H1 (cell line): ENCODE measurements at regions not wholly inside any gene's neighbourhood (a gene's known extent, or its start where the extent isn't known, plus 50 kb on each side); places are given as distances from the start of the nearest gene placed in this dataset.

Experiments
- CTCF ChIA-PET: fragments of 300-600 bp; sonication (Branson Sonifier 250); formaldehyde crosslinking; loops from one replicate; lab custom pipeline; 2021; ENCODE audit not compliant: partially characterized antibody; lab: Charles Lee
- POLR2A ChIA-PET: fragments of 300-600 bp; sonication (Branson Sonifier 250); formaldehyde crosslinking; loops from one replicate; lab custom pipeline; 2021; ENCODE audit warnings: inconsistent platforms; ENCODE audit not compliant: partially characterized antibody; lab: Charles Lee
- DNase-seq, 2 experiments: peaks; one replicate each; pipeline versions ENCODE4 v3.0.0 to v3.0.0-alpha.2; 2010 to 2022; ENCODE audit warnings: low spot score in 2 of 2, low read depth in 1 of 2, mixed read lengths in 1 of 2
- FAIRE-seq: peaks from 2 replicates; lab custom pipeline; 2011; peaks lifted over from hg19 to GRCh38; lab: Jason Lieb, UNC
- H2AFZ ChIP-seq: 2 replicates; pipeline ENCODE4 v1.8.1; 2012; ENCODE audit warnings: low read length, inconsistent platforms
- H2AK5ac ChIP-seq: 2 replicates; pipeline ENCODE4 v1.6.1; 2013; ENCODE audit warnings: low read depth, low read length
- H2BK120ac ChIP-seq: replicated peaks from 2 replicates; pipeline ENCODE3; 2013; ENCODE audit warnings: low read depth, low read length, inconsistent platforms
- H2BK12ac ChIP-seq: 2 replicates; pipeline ENCODE4 v1.6.1; 2013; ENCODE audit warnings: low read depth, low read length
- H2BK15ac ChIP-seq: 2 replicates; pipeline ENCODE4 v1.6.1; 2013; ENCODE audit warnings: low read length
- H2BK20ac ChIP-seq: 2 replicates; pipeline ENCODE4 v1.6.1; 2013; ENCODE audit warnings: low read length
- H2BK5ac ChIP-seq: 2 replicates; pipeline ENCODE4 v1.6.1; 2013; ENCODE audit warnings: low read depth, low read length
- H3K14ac ChIP-seq: 2 replicates; pipeline ENCODE4 v1.6.1; 2013; ENCODE audit warnings: inconsistent platforms; ENCODE audit not compliant: insufficient read length
- H3K18ac ChIP-seq: 2 replicates; pipeline ENCODE4 v1.6.1; 2013; ENCODE audit warnings: low read length; ENCODE audit errors: extremely low read depth
- H3K23ac ChIP-seq: 2 replicates; pipeline ENCODE4 v1.6.1; 2013; ENCODE audit warnings: inconsistent platforms; ENCODE audit not compliant: insufficient read length
- H3K23me2 ChIP-seq: 2 replicates; pipeline ENCODE4 v1.6.1; 2013; ENCODE audit warnings: low read depth, low read length
- H3K27ac ChIP-seq: 2 replicates; pipeline ENCODE4 v1.6.1; 2011; ENCODE audit warnings: low read depth, low read length, inconsistent platforms
- H3K27me3 ChIP-seq, 4 experiments: replicated peaks in 1 of 4; 1 replicate in 1 of 4; 2 replicates in 3 of 4; pipeline versions ENCODE4 v1.6.1 to v1.8.1; 2011 to 2013; ENCODE audit warnings: low read length in 3 of 4, mild to moderate bottlenecking in 3 of 4, inconsistent platforms in 2 of 4, mixed read lengths in 2 of 4, moderate library complexity in 1 of 4; ENCODE audit not compliant: control insufficient read depth in 3 of 4, insufficient read depth in 3 of 4; ENCODE audit errors: extremely low read depth in 1 of 4
- H3K36me3 ChIP-seq, 4 experiments: 2 replicates each; pipeline versions ENCODE4 v1.6.1 to v1.8.1; 2011 to 2013; ENCODE audit warnings: mild to moderate bottlenecking in 4 of 4, low read length in 3 of 4, moderate library complexity in 2 of 4, control low read depth in 1 of 4, inconsistent platforms in 1 of 4; ENCODE audit not compliant: insufficient read depth in 4 of 4, control insufficient read depth in 2 of 4
- H3K4ac ChIP-seq: replicated peaks from 2 replicates; pipeline ENCODE3; 2013; ENCODE audit warnings: low read length, low read depth, mixed read lengths, inconsistent platforms; ENCODE audit not compliant: insufficient read length
- H3K4me1 ChIP-seq, 4 experiments: replicated peaks in 1 of 4; 1 replicate in 1 of 4; 2 replicates in 3 of 4; pipeline versions ENCODE4 v1.6.1 to v1.8.1; 2011 to 2013; ENCODE audit warnings: low read length in 3 of 4, inconsistent platforms in 2 of 4, mixed read lengths in 1 of 4; ENCODE audit not compliant: insufficient read depth in 4 of 4, control insufficient read depth in 3 of 4
- H3K4me2 ChIP-seq, 2 experiments: 2 replicates each; pipeline versions ENCODE4 v1.6.1 to v1.8.1; 2011 to 2013; ENCODE audit warnings: low read depth in 2 of 2, low read length in 2 of 2, control low read depth in 1 of 2, inconsistent platforms in 1 of 2, mild to moderate bottlenecking in 1 of 2; ENCODE audit not compliant: insufficient read depth in 1 of 2
- H3K4me3 ChIP-seq, 4 experiments: fragments of 200-600, 300-600 bp in 1 of 4; sonication (generic), shearing (Covaris generic), sonication (Bioruptor Twin) in 1 of 4; 2 replicates each; pipeline versions ENCODE4 v1.5.1 to v1.8.1; 2011 to 2016; ENCODE audit warnings: low read length in 4 of 4, low read depth in 3 of 4, control low read depth in 2 of 4, inconsistent platforms in 2 of 4, mild to moderate bottlenecking in 2 of 4, mixed read lengths in 1 of 4, moderate library complexity in 1 of 4; ENCODE audit not compliant: insufficient read depth in 2 of 4; ENCODE audit errors: extremely low read depth in 1 of 4
- H3K56ac ChIP-seq: replicated peaks from 2 replicates; pipeline ENCODE3; 2013; ENCODE audit warnings: low read depth, mild to moderate bottlenecking, mixed read lengths, low read length, inconsistent platforms; ENCODE audit not compliant: insufficient read length
- H3K79me1 ChIP-seq: 2 replicates; pipeline ENCODE4 v1.6.1; 2013; ENCODE audit warnings: low read depth, low read length, control low read depth
- H3K79me2 ChIP-seq, 2 experiments: 2 replicates each; pipeline versions ENCODE4 v1.6.1 to v1.8.1; 2012 to 2013; ENCODE audit warnings: low read length in 2 of 2, mild to moderate bottlenecking in 2 of 2, inconsistent platforms in 1 of 2; ENCODE audit not compliant: insufficient read depth in 2 of 2, control insufficient read depth in 1 of 2
- H3K9ac ChIP-seq, 4 experiments: replicated peaks in 1 of 4; 1 replicate in 1 of 4; 2 replicates in 3 of 4; pipeline versions ENCODE4 v1.6.1 to v1.8.1; 2011 to 2013; ENCODE audit warnings: low read depth in 3 of 4, low read length in 3 of 4, control low read depth in 2 of 4, mild to moderate bottlenecking in 2 of 4, moderate library complexity in 2 of 4, inconsistent platforms in 1 of 4; ENCODE audit errors: extremely low read depth in 1 of 4
- H3K9me3 ChIP-seq, 2 experiments: 2 replicates each; pipeline versions ENCODE4 v1.6.1 to v1.8.1; 2012 to 2013; ENCODE audit warnings: mild to moderate bottlenecking in 2 of 2, moderate library complexity in 2 of 2, control low read depth in 1 of 2, inconsistent platforms in 1 of 2, low read depth in 1 of 2, low read length in 1 of 2, mixed read lengths in 1 of 2; ENCODE audit not compliant: insufficient read depth in 2 of 2
- H4K20me1 ChIP-seq, 2 experiments: replicated peaks in 1 of 2; 2 replicates each; pipeline versions ENCODE3 to v1.8.1; 2011 to 2013; ENCODE audit warnings: inconsistent platforms in 2 of 2, low read length in 2 of 2, mild to moderate bottlenecking in 1 of 2; ENCODE audit not compliant: insufficient read depth in 2 of 2, control insufficient read depth in 1 of 2
- H4K5ac ChIP-seq: 2 replicates; pipeline ENCODE4 v1.6.1; 2013; ENCODE audit warnings: low read length, low read depth, mixed read lengths, inconsistent platforms; ENCODE audit not compliant: insufficient read length
- H4K8ac ChIP-seq: 2 replicates; pipeline ENCODE4 v1.8.0; 2013; ENCODE audit warnings: mild to moderate bottlenecking, moderate library complexity, low read length, inconsistent platforms; ENCODE audit not compliant: insufficient read depth; ENCODE audit errors: extremely low read depth
- H4K91ac ChIP-seq: replicated peaks from 2 replicates; pipeline ENCODE3; 2013; ENCODE audit warnings: low read length, mixed read lengths, inconsistent platforms; ENCODE audit not compliant: insufficient read length
- EP300 ChIP-seq, 2 experiments: IDR thresholded peaks; 1 replicate in 1 of 2; 2 replicates in 1 of 2; pipeline ENCODE4 v1.6.1; 2011 to 2012; ENCODE audit warnings: low read depth in 2 of 2, low read length in 2 of 2, mild to moderate bottlenecking in 2 of 2, borderline replicate concordance in 1 of 2, inconsistent platforms in 1 of 2, moderate library complexity in 1 of 2
- FOSL1 ChIP-seq: IDR thresholded peaks from 2 replicates; pipeline ENCODE4 v1.6.1; 2011; ENCODE audit warnings: mild to moderate bottlenecking, low read depth, low read length, moderate library complexity; ENCODE audit not compliant: insufficient read depth
- HDAC6 ChIP-seq: IDR thresholded peaks from one replicate; pipeline ENCODE4 v1.7.1; 2012; ENCODE audit warnings: low read depth, mild to moderate bottlenecking, inconsistent platforms, low read length, moderate library complexity
- KDM1A ChIP-seq: fragments of 200-600, 300-600 bp; sonication (generic); IDR thresholded peaks from 2 replicates; pipeline ENCODE4 v1.7.1; 2016; ENCODE audit warnings: mild to moderate bottlenecking, low read length, borderline replicate concordance
- MAFK ChIP-seq: IDR thresholded peaks from 2 replicates; pipeline ENCODE4 v1.6.1; 2012; ENCODE audit warnings: low read depth, mild to moderate bottlenecking, improper control_type of control experiment, low read length
- POU5F1 ChIP-seq: IDR thresholded peaks from 2 replicates; pipeline ENCODE4 v1.6.1; 2011; ENCODE audit warnings: low read depth, mild to moderate bottlenecking, low read length, moderate library complexity
- RFX5 ChIP-seq: IDR thresholded peaks from 2 replicates; pipeline ENCODE4 v1.6.1; 2011; ENCODE audit warnings: low read depth, low read length, improper control_type of control experiment, borderline replicate concordance
- SIX5 ChIP-seq: IDR thresholded peaks from 2 replicates; pipeline ENCODE4 v1.6.1; 2011; ENCODE audit warnings: mild to moderate bottlenecking, low read depth, low read length
- SP1 ChIP-seq: IDR thresholded peaks from 2 replicates; pipeline ENCODE4 v1.6.1; 2011; ENCODE audit warnings: low read depth, low read length
- SP2 ChIP-seq: IDR thresholded peaks from 2 replicates; pipeline ENCODE4 v1.6.1; 2012; ENCODE audit warnings: mild to moderate bottlenecking, low read length, inconsistent platforms
- TAF7 ChIP-seq: optimal IDR thresholded peaks from 2 replicates; pipeline ENCODE3; 2011; ENCODE audit warnings: low read depth, mild to moderate bottlenecking, inconsistent platforms, low read length, moderate library complexity, borderline replicate concordance
- TBP ChIP-seq: IDR thresholded peaks from 2 replicates; pipeline ENCODE4 v1.6.1; 2011; ENCODE audit warnings: low read depth, low read length, improper control_type of control experiment
- TCF12 ChIP-seq: IDR thresholded peaks from 2 replicates; pipeline ENCODE4 v1.6.1; 2011; ENCODE audit warnings: low read depth, mild to moderate bottlenecking, low read length
- WGBS, 2 experiments: shearing (Covaris generic) in 1 of 2; methylation state at CpG; one replicate each; pipeline versions ENCODE4 v1.1.6 to v1.1.7; 2013 to 2015; ENCODE audit warnings: low lambda C conversion rate in 2 of 2, mixed read lengths in 2 of 2, inconsistent platforms in 1 of 2, low coverage in 1 of 2, missing lambda C conversion rate in 1 of 2; ENCODE audit not compliant: insufficient replicate concordance in 2 of 2, insufficient coverage in 1 of 2, insufficient read length in 1 of 2; ENCODE audit errors: extremely low coverage in 1 of 2, missing lambda C conversion rate in 1 of 2; 5-methylcytosine and 5-hydroxymethylcytosine counted together
- TF ChIP-seq, protein P1 (sequence below): IDR thresholded peaks from 2 replicates; pipeline ENCODE4 v1.6.1; 2012; ENCODE audit warnings: low read length, inconsistent platforms

DNA sequence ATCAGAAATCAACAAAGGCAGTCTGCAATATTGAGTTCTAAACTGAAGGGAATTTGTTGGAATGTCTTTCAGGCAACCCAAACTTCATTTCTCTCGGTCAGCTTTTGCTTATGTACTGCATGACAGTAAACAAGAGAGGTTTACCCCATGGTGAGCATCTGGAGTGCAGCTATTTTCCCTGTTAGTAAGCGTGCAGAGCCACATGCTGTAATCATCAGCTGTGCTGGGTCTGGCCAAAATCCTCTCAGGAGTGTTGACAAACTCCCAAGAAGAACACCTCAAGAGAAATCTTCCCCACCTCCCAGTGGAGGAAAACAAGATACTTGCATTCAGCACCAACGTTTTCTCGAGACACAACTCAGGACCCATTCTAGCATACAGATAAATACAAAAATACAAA lies 83.6 kb upstream of the ADAMTSL1 start:
- no peaks in the 10 kb centered on the region for H3K23me2 ChIP-seq
- H2AK5ac ChIP-seq: no peak overlapping the region
- no peak overlapping the region for H3K4me2 ChIP-seq
- H2AFZ ChIP-seq: peak overlapping the region; percentile 12; the same call in 1 of the 2 replicates
- H2BK120ac ChIP-seq: no peak overlapping the region
- no peaks in the 10 kb centered on the region for H3K27me3 ChIP-seq
- H3K79me2 ChIP-seq: no peaks in the 10 kb centered on the region
- WGBS, 2 experiments: 69% methylated on average over 4 of the region's 4 CpGs; no CpG with 5 or more reads in 1 of the 2 experiments
- no peak overlapping the region for H4K91ac ChIP-seq
- ChIA-PET CTCF (interaction anchor here (1.1 to 1.7 kb wide), 2 partner anchors 27 to 136 kb away, joined by 4 read pairs; no protein-coding TSS in a partner anchor), POLR2A (interaction anchor here (0.7 kb wide), 1 partner anchor 11 kb away, joined by 3 read pairs; no protein-coding TSS in a partner anchor)
- no peak overlapping the region for H3K14ac ChIP-seq
- H3K56ac ChIP-seq: no peak overlapping the region
- H3K23ac ChIP-seq: no peak overlapping the region
- no peaks in the 10 kb centered on the region for H3K36me3 ChIP-seq
- H2BK5ac ChIP-seq: no peak overlapping the region
- H3K18ac ChIP-seq: no peak overlapping the region
- H3K79me1 ChIP-seq: no peaks in the 10 kb centered on the region
- H2BK15ac ChIP-seq: peak overlapping the region; percentile 10; the same call in 1 of the 2 replicates
- FAIRE-seq (no peak), DNase-seq (no peak)
- H3K4ac ChIP-seq: peak overlapping the region; percentile 53
- no peak overlapping the region for H3K4me3 ChIP-seq
- no peaks in the 10 kb centered on the region for H4K20me1 ChIP-seq
- H3K9me3 ChIP-seq: no peaks in the 10 kb centered on the region
- H4K5ac ChIP-seq: no peak overlapping the region
- H3K27ac ChIP-seq: no peak overlapping the region
- no peak overlapping the region for H4K8ac ChIP-seq
- H2BK20ac ChIP-seq: no peak overlapping the region
- no peak overlapping the region for H2BK12ac ChIP-seq
- no peak overlapping the region for H3K9ac ChIP-seq
- no peaks in the 10 kb centered on the region for H3K4me1 ChIP-seq
- TF ChIP-seq EP300 (IDR thresholded peaks at IDR 0.05; ENCODE audit: borderline replicate concordance in 1 of 2, low read depth in 2 of 2, low read length in 2 of 2) (no peak), MAFK (no peak), HDAC6 (no peak), KDM1A (no peak), RFX5 (no peak), TBP (no peak), SP1 (no peak), FOSL1 (no peak), SIX5 (no peak), POU5F1 (no peak), TAF7 (no peak), TCF12 (no peak), SP2 (no peak)
- TF ChIP-seq, protein P1, sequence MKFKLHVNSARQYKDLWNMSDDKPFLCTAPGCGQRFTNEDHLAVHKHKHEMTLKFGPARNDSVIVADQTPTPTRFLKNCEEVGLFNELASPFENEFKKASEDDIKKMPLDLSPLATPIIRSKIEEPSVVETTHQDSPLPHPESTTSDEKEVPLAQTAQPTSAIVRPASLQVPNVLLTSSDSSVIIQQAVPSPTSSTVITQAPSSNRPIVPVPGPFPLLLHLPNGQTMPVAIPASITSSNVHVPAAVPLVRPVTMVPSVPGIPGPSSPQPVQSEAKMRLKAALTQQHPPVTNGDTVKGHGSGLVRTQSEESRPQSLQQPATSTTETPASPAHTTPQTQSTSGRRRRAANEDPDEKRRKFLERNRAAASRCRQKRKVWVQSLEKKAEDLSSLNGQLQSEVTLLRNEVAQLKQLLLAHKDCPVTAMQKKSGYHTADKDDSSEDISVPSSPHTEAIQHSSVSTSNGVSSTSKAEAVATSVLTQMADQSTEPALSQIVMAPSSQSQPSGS: no peak
